NB4 (cell line): ENCODE measurements at regions not wholly inside any gene's neighbourhood (a gene's known extent, or its start where the extent isn't known, plus 50 kb on each side); places are given as distances from the start of the nearest gene placed in this dataset.

Experiments
- POLR2A ChIP-seq: IDR thresholded peaks from 2 replicates; pipeline ENCODE4 v1.6.1; 2011; ENCODE audit warnings: mild to moderate bottlenecking; ENCODE audit not compliant: insufficient read length; ENCODE audit errors: extremely low read depth
- TF ChIP-seq, protein P1 (sequence below): IDR thresholded peaks from one replicate; pipeline ENCODE4 v1.5.1; 2012; ENCODE audit warnings: low read depth, low read length

DNA sequence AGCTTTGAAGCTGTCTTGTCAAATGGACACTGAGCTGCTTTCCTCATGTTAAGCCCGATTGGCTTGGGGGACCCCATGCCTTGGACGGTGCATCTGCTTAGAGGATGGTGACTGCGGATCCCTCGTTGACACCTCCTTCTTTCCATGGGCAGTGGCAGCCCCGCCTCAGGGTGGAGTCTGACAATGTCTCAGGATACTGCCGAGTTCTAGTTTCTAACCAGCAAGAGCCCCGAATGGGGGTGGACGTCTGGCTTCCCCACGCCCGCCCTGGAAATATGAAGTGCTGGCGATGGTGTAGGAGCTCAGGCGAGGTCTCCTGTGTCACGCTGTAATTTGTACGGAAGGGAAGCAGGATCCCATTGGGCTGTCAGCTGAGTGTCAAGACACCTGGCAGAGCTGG, 106.2 kb upstream of the CTBP2 start:
- no peak for TF ChIP-seq POLR2A
- TF ChIP-seq, protein P1, sequence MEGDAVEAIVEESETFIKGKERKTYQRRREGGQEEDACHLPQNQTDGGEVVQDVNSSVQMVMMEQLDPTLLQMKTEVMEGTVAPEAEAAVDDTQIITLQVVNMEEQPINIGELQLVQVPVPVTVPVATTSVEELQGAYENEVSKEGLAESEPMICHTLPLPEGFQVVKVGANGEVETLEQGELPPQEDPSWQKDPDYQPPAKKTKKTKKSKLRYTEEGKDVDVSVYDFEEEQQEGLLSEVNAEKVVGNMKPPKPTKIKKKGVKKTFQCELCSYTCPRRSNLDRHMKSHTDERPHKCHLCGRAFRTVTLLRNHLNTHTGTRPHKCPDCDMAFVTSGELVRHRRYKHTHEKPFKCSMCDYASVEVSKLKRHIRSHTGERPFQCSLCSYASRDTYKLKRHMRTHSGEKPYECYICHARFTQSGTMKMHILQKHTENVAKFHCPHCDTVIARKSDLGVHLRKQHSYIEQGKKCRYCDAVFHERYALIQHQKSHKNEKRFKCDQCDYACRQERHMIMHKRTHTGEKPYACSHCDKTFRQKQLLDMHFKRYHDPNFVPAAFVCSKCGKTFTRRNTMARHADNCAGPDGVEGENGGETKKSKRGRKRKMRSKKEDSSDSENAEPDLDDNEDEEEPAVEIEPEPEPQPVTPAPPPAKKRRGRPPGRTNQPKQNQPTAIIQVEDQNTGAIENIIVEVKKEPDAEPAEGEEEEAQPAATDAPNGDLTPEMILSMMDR: no peak
